CD4-positive, alpha-beta T cell (primary cell): ENCODE measurements at regions not wholly inside any gene's neighbourhood (a gene's known extent, or its start where the extent isn't known, plus 50 kb on each side); places are given as distances from the start of the nearest gene placed in this dataset.

Experiments used
- ATAC-seq: fragments of 200-7000 bp; cut with Tn5 transposase; one replicate; pipeline ENCODE4 v1.10.0; 2022; ENCODE audit warnings: mild to moderate bottlenecking; ENCODE audit not compliant: poor library complexity
- CTCF ChIA-PET: fragments of 350-600 bp; sonication (Branson Sonifier 250); formaldehyde crosslinking; loops from one replicate; lab custom pipeline; 2021; ENCODE audit warnings: antibody characterized with exemption, inconsistent platforms; lab: Charles Lee
- POLR2A ChIA-PET: fragments of 350-600 bp; sonication (Branson Sonifier 250); formaldehyde crosslinking; loops from one replicate; lab custom pipeline; 2021; ENCODE audit warnings: antibody characterized with exemption, inconsistent platforms; lab: Charles Lee
- DNase-seq, 14 experiments: peaks; one replicate each; pipeline ENCODE4 v3.0.0-alpha.2; 2013 to 2020; ENCODE audit warnings: mixed read lengths in 2 of 14
- H3K27ac ChIP-seq, 2 donors: one replicate each; pipeline versions ENCODE4 v1.5.1 to v1.7.0; 2013; ENCODE audit warnings: low read length in 2 of 2, low read depth in 1 of 2, mild to moderate bottlenecking in 1 of 2
- H3K27me3 ChIP-seq, 2 experiments: 1 replicate in 1 of 2; 2 replicates in 1 of 2; pipeline versions ENCODE4 v1.6.1 to v1.7.0; 2013; ENCODE audit warnings: low read length in 2 of 2, control low read depth in 1 of 2, mild to moderate bottlenecking in 1 of 2, moderate library complexity in 1 of 2; ENCODE audit not compliant: insufficient read depth in 2 of 2, control insufficient read depth in 1 of 2
- H3K36me3 ChIP-seq: one replicate; pipeline ENCODE4 v1.6.1; 2013; ENCODE audit warnings: low read length, control low read depth; ENCODE audit not compliant: insufficient read depth
- H3K4me1 ChIP-seq: one replicate; pipeline ENCODE4 v1.6.1; 2013; ENCODE audit warnings: low read length, control low read depth; ENCODE audit not compliant: insufficient read depth
- H3K4me3 ChIP-seq: one replicate; pipeline ENCODE4 v1.5.1; 2013; ENCODE audit warnings: mild to moderate bottlenecking, low read length, moderate library complexity
- H3K9me3 ChIP-seq, 2 experiments: 1 replicate in 1 of 2; 2 replicates in 1 of 2; pipeline versions ENCODE4 v1.6.1 to v1.7.0; 2013; ENCODE audit warnings: low read length in 2 of 2, mild to moderate bottlenecking in 2 of 2, control low read depth in 1 of 2, moderate library complexity in 1 of 2; ENCODE audit not compliant: control insufficient read depth in 1 of 2, insufficient read depth in 1 of 2
- H3K27ac Mint-ChIP-seq: one replicate; pipeline ENCODE4 v1.8.0; 2020; ENCODE audit warnings: mixed read lengths
- H3K27me3 Mint-ChIP-seq: one replicate; pipeline ENCODE4 v1.8.0; 2021; ENCODE audit warnings: mixed read lengths
- H3K36me3 Mint-ChIP-seq: one replicate; pipeline ENCODE4 v1.8.0; 2021; ENCODE audit warnings: low read depth, mixed read lengths
- H3K4me1 Mint-ChIP-seq: one replicate; pipeline ENCODE4 v1.8.0; 2021; ENCODE audit warnings: low read depth, mixed read lengths
- H3K4me3 Mint-ChIP-seq: one replicate; pipeline ENCODE4 v1.8.0; 2020; ENCODE audit warnings: mild to moderate bottlenecking, mixed read lengths
- H3K9me3 Mint-ChIP-seq: one replicate; pipeline ENCODE4 v1.8.0; 2020; ENCODE audit warnings: mixed read lengths
- intact Hi-C, 2 experiments: fragments of 100-400 bp; cut with DNase I in 1 of 2; cut with micrococcal nuclease in 1 of 2; formaldehyde crosslinking; loops; one replicate each; pipeline versions ENCODE4 v1.15.1 to v1.9.0; 2023 to 2025; cut with DNase I, micrococcal nuclease
- TF ChIP-seq, protein P1 (sequence below): fragments of 200-600 bp; IDR thresholded peaks from one replicate; pipeline ENCODE4 v1.8.0; 2022; ENCODE audit warnings: antibody characterized with exemption, mild to moderate bottlenecking

DNA sequence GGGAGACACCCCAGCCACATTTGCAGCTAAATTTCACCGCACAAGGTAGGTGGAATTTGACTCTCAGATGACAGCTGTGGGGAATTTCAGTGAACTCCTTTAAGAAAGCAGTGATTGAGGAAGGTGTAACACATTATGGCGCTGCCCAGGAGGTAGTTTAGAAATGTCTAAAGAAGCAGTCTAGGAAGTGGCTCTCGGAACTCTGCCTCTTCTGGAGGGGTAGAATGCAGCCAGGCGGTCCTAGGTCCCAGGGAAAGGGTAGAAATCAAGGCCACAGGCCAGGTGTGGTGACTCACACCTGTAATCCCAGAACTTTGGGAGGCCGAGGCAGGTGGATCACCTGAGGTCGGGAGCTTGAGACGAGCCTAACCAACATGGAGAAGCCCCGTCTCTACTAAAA lies 179.0 kb upstream of the HAAO start:
- ChIA-PET POLR2A (no interaction called here), CTCF (no interaction called here)
- H3K9me3 Mint-ChIP-seq: no peaks in the 10 kb centered on the region
- TF ChIP-seq, protein P1, sequence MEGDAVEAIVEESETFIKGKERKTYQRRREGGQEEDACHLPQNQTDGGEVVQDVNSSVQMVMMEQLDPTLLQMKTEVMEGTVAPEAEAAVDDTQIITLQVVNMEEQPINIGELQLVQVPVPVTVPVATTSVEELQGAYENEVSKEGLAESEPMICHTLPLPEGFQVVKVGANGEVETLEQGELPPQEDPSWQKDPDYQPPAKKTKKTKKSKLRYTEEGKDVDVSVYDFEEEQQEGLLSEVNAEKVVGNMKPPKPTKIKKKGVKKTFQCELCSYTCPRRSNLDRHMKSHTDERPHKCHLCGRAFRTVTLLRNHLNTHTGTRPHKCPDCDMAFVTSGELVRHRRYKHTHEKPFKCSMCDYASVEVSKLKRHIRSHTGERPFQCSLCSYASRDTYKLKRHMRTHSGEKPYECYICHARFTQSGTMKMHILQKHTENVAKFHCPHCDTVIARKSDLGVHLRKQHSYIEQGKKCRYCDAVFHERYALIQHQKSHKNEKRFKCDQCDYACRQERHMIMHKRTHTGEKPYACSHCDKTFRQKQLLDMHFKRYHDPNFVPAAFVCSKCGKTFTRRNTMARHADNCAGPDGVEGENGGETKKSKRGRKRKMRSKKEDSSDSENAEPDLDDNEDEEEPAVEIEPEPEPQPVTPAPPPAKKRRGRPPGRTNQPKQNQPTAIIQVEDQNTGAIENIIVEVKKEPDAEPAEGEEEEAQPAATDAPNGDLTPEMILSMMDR: no peak
- H3K27ac ChIP-seq: no peak overlapping the region
- no peak for ATAC-seq
- intact Hi-C loops: loop anchor here in 1 of 2 experiments (10.0 kb wide), 1 partner anchor 153 kb away; no protein-coding TSS in a partner anchor
- H3K4me3 Mint-ChIP-seq: no peak overlapping the region
- no peaks in the 10 kb centered on the region for H3K27me3 ChIP-seq
- no peak overlapping the region for H3K4me3 ChIP-seq
- H3K4me1 ChIP-seq: peaks cover 3% of the 10 kb centered on the region
- no peaks in the 10 kb centered on the region for H3K4me1 Mint-ChIP-seq
- DNase-seq: no peak
- peaks cover 0 to 4% of the 10 kb centered on the region in 2 experiments for H3K9me3 ChIP-seq
- no peak overlapping the region for H3K27ac Mint-ChIP-seq
- H3K27me3 Mint-ChIP-seq: no peaks in the 10 kb centered on the region
- no peaks in the 10 kb centered on the region for H3K36me3 ChIP-seq
- no peaks in the 10 kb centered on the region for H3K36me3 Mint-ChIP-seq

DNA sequence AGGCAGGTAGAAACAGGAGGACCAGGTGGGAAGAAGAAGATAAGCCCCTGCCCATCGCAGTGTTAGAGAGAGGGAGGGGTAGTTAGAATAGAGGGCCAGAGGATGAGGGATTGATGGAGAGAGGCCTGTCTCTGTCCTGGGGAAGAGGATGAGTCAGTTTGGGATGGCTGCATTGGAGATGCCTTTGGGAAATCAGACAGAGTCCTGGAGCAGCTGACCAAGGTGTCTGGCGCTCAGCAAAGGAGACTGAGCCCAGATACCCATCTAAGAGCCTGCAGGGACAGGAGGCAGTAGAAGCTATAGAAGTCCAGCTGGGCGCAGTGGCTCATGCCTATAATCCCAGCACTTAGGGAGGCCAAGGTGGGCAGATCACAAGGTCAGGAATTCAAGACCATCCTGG lies 177.8 kb upstream of the HAAO start:
- CTCF ChIA-PET: no interaction called here
- DNase-seq: no peak
- H3K36me3 ChIP-seq: no peaks in the 10 kb centered on the region

DNA sequence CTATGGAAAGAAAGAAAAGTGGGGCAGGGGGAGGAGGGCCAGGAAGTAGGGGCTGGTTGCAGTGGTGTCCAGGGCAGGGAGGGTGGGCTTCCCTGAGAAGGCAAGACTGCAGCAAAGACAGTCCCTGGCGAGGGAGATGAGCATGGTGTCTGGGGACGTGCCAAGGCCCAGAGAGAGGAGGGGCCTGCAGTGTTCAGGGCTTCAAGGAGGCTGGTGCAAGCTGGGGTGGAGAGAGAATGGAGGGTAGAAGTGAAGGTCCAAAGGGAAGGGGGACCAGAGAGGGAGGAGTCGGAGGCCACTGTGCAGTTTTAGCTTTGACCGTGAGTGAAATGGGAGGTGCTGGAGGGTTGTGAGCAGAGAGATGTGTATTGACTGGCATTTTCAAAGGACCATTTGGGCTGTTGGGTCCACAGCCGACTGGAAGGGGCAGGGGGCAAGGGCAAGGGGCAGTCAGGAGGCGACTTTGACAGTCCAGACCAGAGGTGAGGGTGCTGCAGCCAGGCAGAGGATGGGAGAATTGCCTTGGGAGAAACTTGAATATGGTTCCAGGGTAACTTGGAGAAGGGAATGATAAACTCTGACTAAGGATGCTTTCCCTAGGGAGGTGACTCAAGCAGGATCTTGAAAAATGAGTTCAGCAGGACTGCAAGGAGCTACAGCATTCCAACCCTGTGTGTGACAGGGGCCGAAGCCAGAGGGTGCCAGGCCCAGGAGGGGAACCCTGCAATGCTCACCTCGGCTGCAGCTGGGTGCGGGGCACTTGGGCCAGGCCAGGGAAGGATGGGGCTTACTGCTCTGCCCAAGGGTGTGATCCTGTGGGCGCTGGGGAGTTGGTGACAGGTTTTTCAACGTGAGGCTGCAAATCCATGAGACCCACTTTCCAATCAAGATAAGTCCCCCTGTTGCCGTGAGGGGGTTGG lies 177.1 kb upstream of the HAAO start:
- ChIA-PET POLR2A (interaction anchor here (0.5 kb wide), 1 partner anchor 249 kb away, joined by 3 read pairs; no protein-coding TSS in a partner anchor), CTCF (no interaction called here)
- H3K27ac ChIP-seq: no peak overlapping the region
- H3K9me3 Mint-ChIP-seq: no peaks in the 10 kb centered on the region
- no peaks in the 10 kb centered on the region for H3K4me1 ChIP-seq
- H3K4me3 ChIP-seq: no peak overlapping the region
- no peaks in the 10 kb centered on the region for H3K4me1 Mint-ChIP-seq
- H3K27me3 Mint-ChIP-seq: no peaks in the 10 kb centered on the region
- H3K36me3 Mint-ChIP-seq: no peaks in the 10 kb centered on the region
- intact Hi-C loops: loop anchor here in 1 of 2 experiments (10.0 kb wide), 1 partner anchor 155 kb away; no protein-coding TSS in a partner anchor
- no peaks in the 10 kb centered on the region for H3K27me3 ChIP-seq
- no peak overlapping the region for H3K4me3 Mint-ChIP-seq
- H3K27ac Mint-ChIP-seq: no peak overlapping the region
- DNase-seq: no peak
- ATAC-seq: no peak
- no peaks in the 10 kb centered on the region for H3K36me3 ChIP-seq
- H3K9me3 ChIP-seq: peaks cover 0 to 4% of the 10 kb centered on the region in 2 experiments
- TF ChIP-seq, protein P1: no peak

More for the DNA sequence above, 177.8 kb upstream of the HAAO start:
- intact Hi-C loops: loop anchor here in 1 of 2 experiments (10.0 kb wide), 1 partner anchor 155 kb away; no protein-coding TSS in a partner anchor
- POLR2A ChIA-PET: no interaction called here
- Histone ChIP-seq H3K4me3 (no peak overlapping the region), H3K27me3 (no peaks in the 10 kb centered on the region), H3K9me3 (peaks cover 0 to 4% of the 10 kb centered on the region in 2 experiments), H3K4me1 (peaks cover 3% of the 10 kb centered on the region), H3K27ac (no peak overlapping the region)
- H3K4me3 Mint-ChIP-seq: no peak overlapping the region
- no peaks in the 10 kb centered on the region for H3K4me1 Mint-ChIP-seq
- H3K9me3 Mint-ChIP-seq: no peaks in the 10 kb centered on the region
- H3K27me3 Mint-ChIP-seq: no peaks in the 10 kb centered on the region
- H3K36me3 Mint-ChIP-seq: no peaks in the 10 kb centered on the region
- TF ChIP-seq, protein P1: no peak
- H3K27ac Mint-ChIP-seq: no peak overlapping the region
- ATAC-seq: no peak
